OCI-LY1 (cell line): ENCODE measurements at regions not wholly inside any gene's neighbourhood (a gene's known extent, or its start where the extent isn't known, plus 50 kb on each side); places are given as distances from the start of the nearest gene placed in this dataset.

Source experiments
- CTCF ChIP-seq: fragments of 200-600 bp; sonication (generic), shearing (Covaris generic); IDR thresholded peaks from 2 replicates; pipeline ENCODE4 v1.5.1; 2017; ENCODE audit warnings: mild to moderate bottlenecking, antibody characterized with exemption, low read length, moderate library complexity, mixed read lengths
- EZH2 ChIP-seq: fragments of 200-600 bp; sonication (generic), shearing (Covaris generic); IDR thresholded peaks from 2 replicates; pipeline ENCODE4 v1.8.0; 2017; ENCODE audit warnings: borderline replicate concordance, mixed run types, mild to moderate bottlenecking, antibody characterized with exemption, low read length, moderate library complexity, mixed read lengths

- no peak for TF ChIP-seq CTCF
- no peak for TF ChIP-seq EZH2
Measured at GRCh38 chr12:20044351-20044750, 324.0 kb upstream of the PDE3A start.
